Fibroblast of pulmonary artery (primary cell): ENCODE measurements at regions not wholly inside any gene's neighbourhood (a gene's known extent, or its start where the extent isn't known, plus 50 kb on each side); places are given as distances from the start of the nearest gene placed in this dataset.

Source experiments
- DNase-seq: peaks from one replicate; pipeline ENCODE4 v3.0.0-alpha.2; 2010; ENCODE audit warnings: low read depth
- H3K4me3 ChIP-seq: replicated peaks from 2 replicates; pipeline ENCODE4 v1.5.1; 2011; ENCODE audit warnings: low read depth, mild to moderate bottlenecking, control low read depth, low read length, moderate library complexity
- TF ChIP-seq, protein P1 (sequence below): IDR thresholded peaks from 2 replicates; pipeline ENCODE4 v1.5.1; 2011; ENCODE audit warnings: mild to moderate bottlenecking, control low read depth, low read length, inconsistent platforms; ENCODE audit errors: missing control alignments

DNA sequence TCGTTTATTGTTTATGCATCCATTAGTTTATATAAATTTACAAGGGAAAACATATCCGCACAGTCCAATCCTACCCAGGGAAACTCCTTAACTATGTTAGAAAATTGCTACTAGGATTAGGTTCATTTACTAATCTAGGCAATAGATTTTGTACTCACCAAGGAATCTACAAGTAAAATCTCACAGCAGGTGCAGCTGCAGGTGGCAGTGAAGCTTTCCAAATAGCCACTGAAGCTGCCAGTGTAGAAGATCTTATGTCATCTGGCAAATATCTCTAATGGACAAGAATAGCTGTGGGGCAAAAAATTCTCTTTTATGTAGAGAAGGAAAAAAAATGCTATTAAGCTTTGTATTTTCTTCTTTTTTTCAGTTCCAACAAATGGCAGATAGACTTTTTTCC, 963.4 kb upstream of the ADGRL4 start:
- no peak for DNase-seq
- TF ChIP-seq, protein P1, sequence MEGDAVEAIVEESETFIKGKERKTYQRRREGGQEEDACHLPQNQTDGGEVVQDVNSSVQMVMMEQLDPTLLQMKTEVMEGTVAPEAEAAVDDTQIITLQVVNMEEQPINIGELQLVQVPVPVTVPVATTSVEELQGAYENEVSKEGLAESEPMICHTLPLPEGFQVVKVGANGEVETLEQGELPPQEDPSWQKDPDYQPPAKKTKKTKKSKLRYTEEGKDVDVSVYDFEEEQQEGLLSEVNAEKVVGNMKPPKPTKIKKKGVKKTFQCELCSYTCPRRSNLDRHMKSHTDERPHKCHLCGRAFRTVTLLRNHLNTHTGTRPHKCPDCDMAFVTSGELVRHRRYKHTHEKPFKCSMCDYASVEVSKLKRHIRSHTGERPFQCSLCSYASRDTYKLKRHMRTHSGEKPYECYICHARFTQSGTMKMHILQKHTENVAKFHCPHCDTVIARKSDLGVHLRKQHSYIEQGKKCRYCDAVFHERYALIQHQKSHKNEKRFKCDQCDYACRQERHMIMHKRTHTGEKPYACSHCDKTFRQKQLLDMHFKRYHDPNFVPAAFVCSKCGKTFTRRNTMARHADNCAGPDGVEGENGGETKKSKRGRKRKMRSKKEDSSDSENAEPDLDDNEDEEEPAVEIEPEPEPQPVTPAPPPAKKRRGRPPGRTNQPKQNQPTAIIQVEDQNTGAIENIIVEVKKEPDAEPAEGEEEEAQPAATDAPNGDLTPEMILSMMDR: no peak
- no peak overlapping the region for H3K4me3 ChIP-seq

DNA sequence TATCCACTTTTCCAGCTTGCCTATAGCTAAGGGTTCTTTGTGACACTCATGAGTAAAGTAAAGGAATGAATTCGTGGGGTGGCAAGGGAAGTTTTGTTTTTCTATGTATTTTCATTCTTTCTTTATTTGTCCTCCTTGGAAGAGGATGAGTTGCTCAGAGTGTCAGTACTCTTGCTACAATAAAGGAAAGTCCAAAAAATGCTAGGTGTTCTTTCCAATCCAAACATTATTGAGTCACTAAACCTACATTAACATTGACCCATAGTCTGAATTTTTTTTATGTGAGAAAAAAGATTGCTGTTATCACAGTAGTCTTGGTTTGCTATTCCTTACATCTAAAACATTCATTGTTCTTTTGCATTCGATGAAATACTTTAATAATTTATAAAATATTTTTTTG, 959.9 kb upstream of the ADGRL4 start:
- TF ChIP-seq, protein P1: no peak
- H3K4me3 ChIP-seq: no peak overlapping the region
- DNase-seq: no peak

DNA sequence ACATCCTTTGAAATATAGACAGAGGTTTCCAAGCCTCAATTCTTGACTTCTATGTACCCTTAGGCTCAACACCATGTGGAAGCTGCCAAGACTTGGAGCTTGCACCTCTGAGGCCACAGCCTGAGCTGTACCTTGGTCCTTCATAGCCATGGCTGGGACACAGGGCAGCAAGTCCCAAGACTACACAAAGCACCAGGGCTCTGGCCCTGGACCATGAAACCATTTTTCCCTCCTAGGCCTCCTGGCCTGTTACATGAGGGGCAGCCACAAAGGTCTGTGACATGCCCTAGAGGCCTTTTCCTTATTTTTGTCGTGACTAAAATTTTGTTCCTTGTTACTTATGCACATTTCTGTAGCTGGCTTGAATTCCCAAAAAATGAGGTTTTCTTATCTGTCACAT, 953.1 kb upstream of the ADGRL4 start:
- no peak for DNase-seq
- TF ChIP-seq, protein P1: no peak
- H3K4me3 ChIP-seq: no peak overlapping the region

DNA sequence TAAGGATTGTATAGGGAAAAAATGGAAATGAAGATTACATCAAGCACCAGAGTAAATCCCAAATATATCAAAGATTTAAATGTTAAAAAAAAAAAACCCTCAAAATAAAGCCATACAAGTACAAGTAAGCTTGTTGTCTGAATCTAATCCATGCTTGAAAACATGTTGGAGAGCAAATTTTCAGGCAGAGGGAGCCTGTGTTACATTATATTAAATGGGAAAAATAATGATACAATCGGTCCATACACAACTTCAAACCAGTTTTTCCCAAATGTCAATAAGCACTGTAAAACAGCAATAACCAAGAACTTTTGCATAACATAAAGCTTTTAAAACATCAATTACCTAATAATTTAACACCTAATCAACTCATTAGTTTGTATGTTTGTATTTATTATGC, 949.4 kb upstream of the ADGRL4 start:
- no peak for DNase-seq
- TF ChIP-seq, protein P1: no peak
- H3K4me3 ChIP-seq: no peak overlapping the region

DNA sequence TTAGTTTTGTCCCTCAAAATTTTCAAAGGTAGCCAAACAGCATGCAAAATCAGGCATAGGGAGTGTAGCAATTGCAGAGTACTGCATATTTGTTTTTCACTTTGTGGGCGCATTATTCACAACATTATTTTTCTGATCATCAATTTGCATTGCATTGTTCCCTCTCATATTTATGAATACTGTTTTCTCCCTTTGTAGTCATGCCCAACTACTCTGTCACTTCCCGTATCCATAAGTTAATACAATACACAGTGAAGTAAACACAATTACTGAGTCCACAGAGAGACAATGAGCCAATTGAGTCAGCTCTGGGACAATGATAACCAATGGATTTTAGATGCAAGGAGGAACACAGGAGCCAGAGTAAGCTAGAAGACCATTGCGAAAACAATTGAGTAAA, 944.0 kb upstream of the ADGRL4 start:
- no peak for DNase-seq
- no peak overlapping the region for H3K4me3 ChIP-seq
- TF ChIP-seq, protein P1: no peak

DNA sequence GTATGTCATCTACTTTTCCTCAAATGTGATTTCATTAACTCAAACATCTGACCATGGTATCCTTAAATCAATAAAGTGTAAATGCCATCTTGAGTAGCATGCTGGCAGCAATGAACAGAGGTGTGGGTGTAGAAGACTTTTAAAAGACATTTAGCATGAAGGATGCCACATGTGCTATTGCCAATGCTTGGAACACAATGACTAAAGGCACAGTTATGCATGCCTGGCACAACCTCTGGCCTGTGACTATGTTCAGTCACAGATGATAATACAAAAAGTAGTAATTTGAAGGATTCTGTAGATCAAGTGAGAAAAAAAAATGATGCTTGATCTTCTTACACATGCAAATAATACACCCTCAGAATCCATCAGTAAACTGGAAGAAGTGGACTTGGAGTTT, 938.9 kb upstream of the ADGRL4 start:
- H3K4me3 ChIP-seq: no peak overlapping the region
- DNase-seq: peak; percentile 1
- TF ChIP-seq, protein P1: no peak

DNA sequence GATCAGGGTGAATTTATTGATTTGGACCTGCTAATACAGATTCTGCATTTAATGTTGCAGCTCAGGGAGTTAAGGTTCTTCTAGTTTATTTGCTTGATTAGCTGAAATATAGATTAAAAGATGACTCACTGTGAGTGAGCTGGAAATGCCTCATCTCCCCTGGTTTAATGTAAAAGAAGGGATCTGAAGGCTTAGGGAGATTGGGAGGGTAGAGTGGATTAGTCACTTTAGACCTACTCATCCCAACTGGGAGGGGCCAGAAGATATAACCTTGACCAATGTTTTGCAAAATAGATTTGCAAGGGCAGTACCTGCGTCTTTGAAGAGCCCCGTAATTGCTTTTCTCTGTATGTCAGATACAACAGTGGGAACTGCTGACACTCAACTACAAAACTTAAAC, 922.8 kb upstream of the ADGRL4 start:
- H3K4me3 ChIP-seq: no peak overlapping the region
- TF ChIP-seq, protein P1: no peak
- peak; percentile 8 for DNase-seq
